Trophoblast cell (in vitro differentiated cells and primary cell): ENCODE measurements at regions not wholly inside any gene's neighbourhood (a gene's known extent, or its start where the extent isn't known, plus 50 kb on each side); places are given as distances from the start of the nearest gene placed in this dataset.

Experiments
- DNase-seq, 2 donors: peaks; one replicate each; pipeline ENCODE4 v3.0.0-alpha.2; 2016
- H2AFZ ChIP-seq: 2 replicates; pipeline ENCODE4 v1.6.1; 2013; ENCODE audit warnings: low read length, moderate library complexity, mild to moderate bottlenecking; ENCODE audit not compliant: insufficient read depth, poor library complexity
- H2AK5ac ChIP-seq: 2 replicates; pipeline ENCODE4 v1.6.1; 2013; ENCODE audit warnings: mild to moderate bottlenecking, low read length
- H2BK120ac ChIP-seq: 2 replicates; pipeline ENCODE4 v1.6.1; 2013; ENCODE audit warnings: low read length, mild to moderate bottlenecking, moderate library complexity; ENCODE audit not compliant: insufficient read depth, poor library complexity
- H2BK12ac ChIP-seq: 2 replicates; pipeline ENCODE4 v1.6.1; 2013; ENCODE audit warnings: mild to moderate bottlenecking, low read length, moderate library complexity
- H2BK5ac ChIP-seq: 2 replicates; pipeline ENCODE4 v1.6.1; 2013; ENCODE audit warnings: low read length, low read depth, moderate library complexity, mild to moderate bottlenecking; ENCODE audit not compliant: poor library complexity
- H3K14ac ChIP-seq: 2 replicates; pipeline ENCODE4 v1.6.1; 2013; ENCODE audit warnings: mild to moderate bottlenecking, low read length
- H3K18ac ChIP-seq: 2 replicates; pipeline ENCODE4 v1.6.1; 2013; ENCODE audit warnings: mild to moderate bottlenecking, low read length
- H3K23ac ChIP-seq: 2 replicates; pipeline ENCODE4 v1.6.1; 2013; ENCODE audit warnings: low read length
- H3K27ac ChIP-seq: 2 replicates; pipeline ENCODE4 v1.5.1; 2013; ENCODE audit warnings: low read depth, mild to moderate bottlenecking, inconsistent platforms, low read length, moderate library complexity
- H3K27me3 ChIP-seq: 2 replicates; pipeline ENCODE4 v1.6.1; 2013; ENCODE audit warnings: inconsistent platforms, mild to moderate bottlenecking, low read length, moderate library complexity; ENCODE audit not compliant: insufficient read depth
- H3K36me3 ChIP-seq, 2 experiments: 1 replicate in 1 of 2; 2 replicates in 1 of 2; pipeline ENCODE4 v1.6.1; 2013; ENCODE audit warnings: low read length in 2 of 2, mild to moderate bottlenecking in 2 of 2, moderate library complexity in 1 of 2; ENCODE audit not compliant: insufficient read depth in 2 of 2, control insufficient read depth in 1 of 2
- H3K4ac ChIP-seq: 2 replicates; pipeline ENCODE4 v1.6.1; 2013; ENCODE audit warnings: low read depth, mild to moderate bottlenecking, low read length, moderate library complexity
- H3K4me1 ChIP-seq, 2 experiments: 1 replicate in 1 of 2; 2 replicates in 1 of 2; pipeline ENCODE4 v1.6.1; 2013; ENCODE audit warnings: low read length in 2 of 2, mild to moderate bottlenecking in 2 of 2, moderate library complexity in 1 of 2; ENCODE audit not compliant: insufficient read depth in 2 of 2, control insufficient read depth in 1 of 2
- H3K4me2 ChIP-seq: 2 replicates; pipeline ENCODE4 v1.6.1; 2013; ENCODE audit warnings: inconsistent platforms, mild to moderate bottlenecking, low read length, moderate library complexity
- H3K4me3 ChIP-seq: 2 replicates; pipeline ENCODE4 v1.5.1; 2013; ENCODE audit warnings: mild to moderate bottlenecking, low read depth, low read length, inconsistent platforms
- H3K79me1 ChIP-seq: one replicate; pipeline ENCODE4 v1.6.1; 2013; ENCODE audit warnings: low read length
- H3K79me2 ChIP-seq: 2 replicates; pipeline ENCODE4 v1.6.1; 2013; ENCODE audit warnings: low read length, mild to moderate bottlenecking; ENCODE audit not compliant: control insufficient read depth, insufficient read depth, poor library complexity
- H3K9ac ChIP-seq: 2 replicates; pipeline ENCODE4 v1.6.1; 2013; ENCODE audit warnings: mild to moderate bottlenecking, low read length
- H3K9me3 ChIP-seq: 2 replicates; pipeline ENCODE4 v1.6.1; 2013; ENCODE audit warnings: low read depth, mild to moderate bottlenecking, control low read depth, inconsistent platforms, low read length; ENCODE audit not compliant: insufficient read depth
- H4K12ac ChIP-seq: 2 replicates; pipeline ENCODE4 v1.6.1; 2013; ENCODE audit warnings: low read depth, mild to moderate bottlenecking, low read length, moderate library complexity
- H4K8ac ChIP-seq: 2 replicates; pipeline ENCODE4 v1.6.1; 2013; ENCODE audit warnings: low read depth, mild to moderate bottlenecking, low read length, moderate library complexity
- H4K91ac ChIP-seq: one replicate; pipeline ENCODE4 v1.6.1; 2013; ENCODE audit warnings: low read depth, mild to moderate bottlenecking, low read length, moderate library complexity
- WGBS: extraction: QIAGEN DNeasy Blood & Tissue Kit; methylation state at CpG from one replicate; pipeline ENCODE4 v1.1.7; 2013; ENCODE audit warnings: missing lambda C conversion rate; ENCODE audit not compliant: insufficient read length, insufficient coverage; ENCODE audit errors: extremely low coverage; 5-methylcytosine and 5-hydroxymethylcytosine counted together

DNA sequence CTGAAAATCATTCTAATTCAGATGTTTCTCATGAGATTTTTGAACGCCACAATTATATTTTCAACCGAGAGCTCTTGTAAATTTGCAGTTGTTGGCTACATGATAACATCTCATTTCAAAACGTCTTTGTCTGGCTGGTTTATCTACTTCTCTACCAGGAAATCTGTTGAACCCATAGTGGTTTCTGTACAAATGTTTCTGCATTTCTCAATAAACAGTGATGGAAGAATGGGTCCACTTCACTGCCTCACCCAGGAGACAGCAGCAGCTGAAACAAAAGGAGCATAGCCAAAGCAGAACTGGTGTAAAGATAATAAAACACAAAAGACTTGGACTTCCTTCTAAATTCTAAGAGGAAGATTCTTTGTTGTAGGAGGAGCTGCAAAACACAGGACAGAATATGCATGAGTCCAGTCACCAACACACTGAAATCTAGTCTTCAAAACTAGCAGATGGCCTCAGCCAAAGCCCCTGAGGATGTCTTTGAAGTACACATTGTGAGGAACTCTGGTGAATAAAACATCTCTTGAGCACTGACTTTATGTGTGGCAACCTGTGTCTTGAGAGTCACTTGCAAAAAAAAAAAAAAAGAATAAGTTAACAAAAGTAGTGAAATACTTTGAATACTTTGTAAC lies 68.6 kb upstream of the FGF14 start:
- Histone ChIP-seq H3K9me3 (no peaks in the 10 kb centered on the region), H3K9ac (no peak overlapping the region), H4K8ac (no peak overlapping the region), H4K12ac (no peak overlapping the region), H3K36me3 (no peaks in the 10 kb centered on the region), H3K14ac (no peak overlapping the region), H3K79me1 (no peaks in the 10 kb centered on the region), H2BK12ac (no peak overlapping the region), H2BK120ac (no peak overlapping the region), H3K18ac (no peak overlapping the region), H3K4ac (no peak overlapping the region), H2AFZ (no peak overlapping the region), H3K4me2 (no peak overlapping the region), H3K23ac (no peak overlapping the region), H2AK5ac (no peak overlapping the region), H2BK5ac (no peak overlapping the region), H3K27ac (no peak overlapping the region), H3K4me3 (no peak overlapping the region), H4K91ac (no peak overlapping the region), H3K79me2 (no peaks in the 10 kb centered on the region), H3K27me3 (no peaks in the 10 kb centered on the region), H3K4me1 (no peaks in the 10 kb centered on the region)
- WGBS: no CpG with 5 or more reads among the region's 3 CpGs
- peak; percentile 26 to 68 for DNase-seq

GRCh38 chr13:102466610-102467190 lies 64.9 kb upstream of the FGF14 start:
- Histone ChIP-seq H3K27ac (no peak overlapping the region), H3K9ac (no peak overlapping the region), H3K14ac (no peak overlapping the region), H3K4me3 (no peak overlapping the region), H4K91ac (no peak overlapping the region), H3K27me3 (no peaks in the 10 kb centered on the region), H3K4ac (no peak overlapping the region), H4K8ac (no peak overlapping the region), H2AFZ (no peak overlapping the region), H3K4me2 (no peak overlapping the region), H2BK12ac (no peak overlapping the region), H2BK120ac (no peak overlapping the region), H3K23ac (no peak overlapping the region), H3K4me1 (no peaks in the 10 kb centered on the region), H4K12ac (no peak overlapping the region), H3K36me3 (no peaks in the 10 kb centered on the region), H2AK5ac (no peak overlapping the region), H3K79me2 (no peaks in the 10 kb centered on the region), H3K18ac (no peak overlapping the region), H2BK5ac (no peak overlapping the region), H3K79me1 (no peaks in the 10 kb centered on the region), H3K9me3 (no peaks in the 10 kb centered on the region)
- WGBS: no CpG with 5 or more reads among the region's 3 CpGs
- peak; percentile 19 to 24 for DNase-seq

DNA sequence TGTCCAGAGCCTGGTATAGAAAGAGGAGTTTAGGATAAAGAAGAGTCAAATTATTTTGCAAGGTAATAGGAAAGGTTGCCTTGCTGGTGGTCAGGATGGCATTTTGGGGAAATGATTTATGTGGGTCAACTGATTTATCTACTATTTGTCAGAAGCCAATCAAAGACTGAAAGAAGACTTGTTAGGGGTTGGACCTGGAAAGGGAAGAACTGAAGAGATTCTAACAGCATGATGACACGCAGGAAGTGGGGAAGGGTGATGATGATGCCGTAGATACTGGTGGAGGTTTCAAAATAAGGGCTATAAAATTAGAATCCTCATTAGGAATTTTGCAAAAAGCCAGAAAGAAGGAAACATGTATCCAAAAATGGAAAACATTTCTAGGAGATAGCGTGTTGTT lies 60.7 kb upstream of the FGF14 start:
- Histone ChIP-seq H2BK12ac (no peak overlapping the region), H3K23ac (no peak overlapping the region), H3K27ac (no peak overlapping the region), H3K4me3 (no peak overlapping the region), H2AFZ (no peak overlapping the region), H3K4ac (no peak overlapping the region), H4K8ac (no peak overlapping the region), H3K79me2 (no peaks in the 10 kb centered on the region), H3K18ac (no peak overlapping the region), H3K4me1 (no peaks in the 10 kb centered on the region), H4K12ac (no peak overlapping the region), H3K9me3 (peaks cover 2% of the 10 kb centered on the region), H3K27me3 (no peaks in the 10 kb centered on the region), H3K36me3 (no peaks in the 10 kb centered on the region), H3K4me2 (no peak overlapping the region), H3K79me1 (no peaks in the 10 kb centered on the region), H2BK120ac (no peak overlapping the region), H2BK5ac (no peak overlapping the region), H3K9ac (no peak overlapping the region), H3K14ac (no peak overlapping the region), H2AK5ac (no peak overlapping the region), H4K91ac (no peak overlapping the region)
- DNase-seq: peak in 1 of 2 donors; percentile 62
- no CpG with 5 or more reads among the region's 3 CpGs for WGBS

DNA sequence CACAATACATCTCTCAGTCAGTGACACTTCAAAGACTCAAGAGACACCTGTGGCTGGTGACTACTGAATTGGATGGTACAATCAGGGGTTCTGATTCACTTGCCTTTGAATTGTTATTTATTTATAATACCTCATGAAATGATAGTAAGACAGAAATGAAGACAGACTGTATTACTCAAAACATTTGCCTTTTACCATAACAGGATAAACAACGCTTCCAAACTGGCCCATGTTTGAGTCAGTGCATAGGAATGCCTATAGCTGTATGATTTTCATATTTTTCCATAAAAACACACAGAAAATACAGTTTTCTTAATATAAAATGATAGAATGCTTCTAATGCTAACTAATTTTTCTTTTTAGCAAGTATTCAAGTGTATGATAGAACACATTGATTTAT lies 59.5 kb upstream of the FGF14 start:
- no peak overlapping the region for H2BK12ac ChIP-seq
- no peak overlapping the region for H3K14ac ChIP-seq
- H2AFZ ChIP-seq: no peak overlapping the region
- no peak overlapping the region for H2BK5ac ChIP-seq
- no peak overlapping the region for H3K4me2 ChIP-seq
- no peak overlapping the region for H3K9ac ChIP-seq
- no peak overlapping the region for H3K4ac ChIP-seq
- no peaks in the 10 kb centered on the region for H3K4me1 ChIP-seq
- H4K12ac ChIP-seq: no peak overlapping the region
- H4K91ac ChIP-seq: no peak overlapping the region
- peak; percentile 23 to 68 for DNase-seq
- H4K8ac ChIP-seq: no peak overlapping the region
- no peaks in the 10 kb centered on the region for H3K27me3 ChIP-seq
- no peaks in the 10 kb centered on the region for H3K79me1 ChIP-seq
- no CpG with 5 or more reads among the region's 1 CpG for whole genome bisulfite sequencing
- no peak overlapping the region for H3K4me3 ChIP-seq
- H3K18ac ChIP-seq: no peak overlapping the region
- no peak overlapping the region for H3K27ac ChIP-seq
- no peaks in the 10 kb centered on the region for H3K79me2 ChIP-seq
- H3K36me3 ChIP-seq: no peaks in the 10 kb centered on the region
- no peak overlapping the region for H2AK5ac ChIP-seq
- no peak overlapping the region for H2BK120ac ChIP-seq
- H3K23ac ChIP-seq: no peak overlapping the region
- peaks cover 2% of the 10 kb centered on the region for H3K9me3 ChIP-seq
